Left lung (tissue), 4 donors: ENCODE measurements at regions not wholly inside any gene's neighbourhood (a gene's known extent, or its start where the extent isn't known, plus 50 kb on each side); places are given as distances from the start of the nearest gene placed in this dataset.
A peak's percentile ranks its signal among the peaks of the same experiment; 100 is the strongest.

ENCODE experiments used
- ATAC-seq: fragments of 200-7000 bp; cut with Tn5 transposase; one replicate; pipeline ENCODE4 v1.9.1; 2020; ENCODE audit warnings: moderate library complexity
- DNase-seq, 4 donors: peaks; one replicate each; pipeline ENCODE4 v3.0.0-alpha.2; 2013 to 2020
- H3K27ac ChIP-seq, 2 donors: fragments of 200-600 bp; sonication (generic) in 1 of 2; one replicate each; pipeline versions ENCODE4 v1.5.0 to v1.8.0; 2020 to 2021
- H3K27me3 ChIP-seq, 2 donors: fragments of 200-600 bp; sonication (generic) in 1 of 2; one replicate each; pipeline versions ENCODE4 v1.5.0 to v1.8.0; 2020 to 2021
- H3K36me3 ChIP-seq, 2 donors: fragments of 200-600 bp; sonication (generic) in 1 of 2; one replicate each; pipeline versions ENCODE4 v1.5.0 to v1.8.0; 2020 to 2021
- H3K4me1 ChIP-seq, 2 donors: fragments of 200-600 bp; one replicate each; pipeline ENCODE4 v1.8.0; 2021
- H3K4me3 ChIP-seq, 2 donors: fragments of 200-600 bp; sonication (generic) in 1 of 2; one replicate each; pipeline versions ENCODE4 v1.5.0 to v1.8.0; 2020 to 2021; ENCODE audit warnings: mild to moderate bottlenecking in 1 of 2
- H3K9me3 ChIP-seq, 2 donors: fragments of 200-600 bp; sonication (generic) in 1 of 2; one replicate each; pipeline versions ENCODE4 v1.5.0 to v1.8.0; 2020 to 2021
- intact Hi-C, 2 donors: fragments of 100-400 bp; cut with DNase I; formaldehyde crosslinking; loops; one replicate each; pipeline versions ENCODE4 v1.11.2 to v1.14.2; 2022
- TF ChIP-seq, protein P1 (sequence below), 2 donors: fragments of 200-600 bp; sonication (generic) in 1 of 2; IDR thresholded peaks; one replicate each; pipeline versions ENCODE4 v1.5.0 to v1.8.0; 2021; ENCODE audit warnings: antibody characterized with exemption in 2 of 2
- donor health status: DM: no; HTN: yes; CAD: no.
- donor health status: DM: no; HTN: no; CAD: no.

DNA sequence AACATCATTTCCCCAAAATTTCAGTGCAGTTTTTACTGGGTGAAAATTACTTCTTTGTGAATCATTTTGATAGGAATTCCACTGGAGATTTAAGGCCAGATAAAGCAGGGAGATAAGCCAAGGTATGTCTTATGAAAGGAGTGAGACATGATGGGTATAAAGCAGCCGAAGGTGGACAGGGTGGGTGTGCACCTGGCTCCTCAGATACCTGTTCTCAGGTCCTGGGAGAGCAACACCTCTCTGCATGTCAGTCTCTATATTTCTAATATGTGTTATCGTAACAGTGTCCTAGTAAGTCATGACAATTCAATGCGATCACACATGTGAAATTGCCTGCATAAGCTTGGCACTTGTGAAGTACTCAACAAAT lies 768.8 kb downstream of the RNF144A start:
- DNase-seq (no peak), ATAC-seq (no peak)
- H3K36me3 ChIP-seq, result no peaks in the 10 kb centered on the region
- H3K4me3 ChIP-seq, result no peak overlapping the region
- no peaks in the 10 kb centered on the region for H3K9me3 ChIP-seq
- no peaks in the 10 kb centered on the region for H3K4me1 ChIP-seq
- intact Hi-C loops, result no loop called here
- TF ChIP-seq, protein P1, sequence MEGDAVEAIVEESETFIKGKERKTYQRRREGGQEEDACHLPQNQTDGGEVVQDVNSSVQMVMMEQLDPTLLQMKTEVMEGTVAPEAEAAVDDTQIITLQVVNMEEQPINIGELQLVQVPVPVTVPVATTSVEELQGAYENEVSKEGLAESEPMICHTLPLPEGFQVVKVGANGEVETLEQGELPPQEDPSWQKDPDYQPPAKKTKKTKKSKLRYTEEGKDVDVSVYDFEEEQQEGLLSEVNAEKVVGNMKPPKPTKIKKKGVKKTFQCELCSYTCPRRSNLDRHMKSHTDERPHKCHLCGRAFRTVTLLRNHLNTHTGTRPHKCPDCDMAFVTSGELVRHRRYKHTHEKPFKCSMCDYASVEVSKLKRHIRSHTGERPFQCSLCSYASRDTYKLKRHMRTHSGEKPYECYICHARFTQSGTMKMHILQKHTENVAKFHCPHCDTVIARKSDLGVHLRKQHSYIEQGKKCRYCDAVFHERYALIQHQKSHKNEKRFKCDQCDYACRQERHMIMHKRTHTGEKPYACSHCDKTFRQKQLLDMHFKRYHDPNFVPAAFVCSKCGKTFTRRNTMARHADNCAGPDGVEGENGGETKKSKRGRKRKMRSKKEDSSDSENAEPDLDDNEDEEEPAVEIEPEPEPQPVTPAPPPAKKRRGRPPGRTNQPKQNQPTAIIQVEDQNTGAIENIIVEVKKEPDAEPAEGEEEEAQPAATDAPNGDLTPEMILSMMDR (IDR thresholded peaks at IDR 0.05), result no peak
- H3K27ac ChIP-seq, result no peak overlapping the region
- no peaks in the 10 kb centered on the region for H3K27me3 ChIP-seq

DNA sequence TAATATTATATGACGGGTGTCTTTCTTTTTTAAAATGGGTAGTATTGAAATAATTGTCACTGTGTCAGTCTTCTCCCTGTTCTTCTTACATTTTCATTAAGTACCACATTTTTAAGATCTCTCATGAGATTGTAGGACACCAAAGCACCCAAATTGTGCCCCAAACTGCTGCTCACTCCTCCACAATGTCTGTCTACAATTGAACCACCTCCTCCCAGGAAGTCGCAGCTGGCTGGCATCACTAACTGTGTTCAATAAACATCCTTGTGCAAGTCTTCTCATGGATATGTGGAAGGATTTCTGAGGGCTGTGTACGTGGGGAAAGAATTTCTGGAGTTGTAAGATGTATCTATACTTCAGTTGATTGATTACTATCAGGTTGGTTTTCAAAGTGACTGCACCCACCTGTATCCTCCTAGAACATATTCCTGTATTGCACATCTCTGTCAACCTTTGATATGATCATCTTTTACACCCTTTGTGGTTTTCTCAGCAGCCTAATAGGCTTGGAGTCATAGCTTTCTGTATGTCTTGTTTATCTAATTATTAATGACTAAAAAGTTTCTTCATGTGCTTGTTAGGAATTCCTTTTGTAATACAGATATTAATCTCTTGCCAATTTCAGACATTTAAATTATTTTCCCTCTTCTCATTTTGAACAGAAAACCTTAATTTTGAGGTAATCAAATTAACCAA lies 774.9 kb downstream of the RNF144A start:
- Histone ChIP-seq H3K36me3 (no peaks in the 10 kb centered on the region), H3K27ac (no peak overlapping the region), H3K4me1 (no peaks in the 10 kb centered on the region), H3K27me3 (no peaks in the 10 kb centered on the region), H3K9me3 (no peaks in the 10 kb centered on the region), H3K4me3 (no peak overlapping the region)
- intact Hi-C loops, result no loop called here
- DNase-seq (no peak), ATAC-seq (no peak)
- TF ChIP-seq, protein P1 (IDR thresholded peaks at IDR 0.05), result no peak

DNA sequence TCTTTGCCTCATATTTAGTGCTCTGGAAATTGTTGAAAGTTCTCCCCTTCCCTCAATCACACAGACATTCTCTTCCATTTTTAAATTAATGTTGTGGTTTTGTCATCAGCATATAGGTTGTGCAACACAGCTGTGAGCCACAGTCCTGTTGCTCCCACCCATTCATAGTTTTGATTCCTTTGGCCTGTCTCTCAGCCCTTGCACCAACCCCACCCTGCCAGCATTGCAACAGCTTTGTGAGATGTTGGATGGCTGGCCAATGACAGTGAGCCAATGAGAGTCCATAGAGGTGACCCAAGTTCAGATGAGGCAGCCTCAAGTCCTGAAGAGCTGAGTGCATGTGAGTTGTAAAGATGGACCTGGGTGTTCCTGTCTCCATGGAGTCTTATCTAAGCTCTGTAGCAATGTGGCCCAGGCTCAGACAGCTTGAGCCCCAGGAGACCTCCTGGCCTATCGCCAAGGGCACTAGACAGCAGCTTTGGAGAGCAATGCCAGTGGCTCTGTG lies 775.5 kb downstream of the RNF144A start:
- no peaks in the 10 kb centered on the region for H3K4me1 ChIP-seq
- intact Hi-C loops, result no loop called here
- H3K4me3 ChIP-seq, result no peak overlapping the region
- H3K36me3 ChIP-seq, result no peaks in the 10 kb centered on the region
- DNase-seq (no peak), ATAC-seq (peak; percentile 47)
- TF ChIP-seq, protein P1 (IDR thresholded peaks at IDR 0.05), result no peak
- no peaks in the 10 kb centered on the region for H3K27me3 ChIP-seq
- no peak overlapping the region for H3K27ac ChIP-seq
- no peaks in the 10 kb centered on the region for H3K9me3 ChIP-seq

DNA sequence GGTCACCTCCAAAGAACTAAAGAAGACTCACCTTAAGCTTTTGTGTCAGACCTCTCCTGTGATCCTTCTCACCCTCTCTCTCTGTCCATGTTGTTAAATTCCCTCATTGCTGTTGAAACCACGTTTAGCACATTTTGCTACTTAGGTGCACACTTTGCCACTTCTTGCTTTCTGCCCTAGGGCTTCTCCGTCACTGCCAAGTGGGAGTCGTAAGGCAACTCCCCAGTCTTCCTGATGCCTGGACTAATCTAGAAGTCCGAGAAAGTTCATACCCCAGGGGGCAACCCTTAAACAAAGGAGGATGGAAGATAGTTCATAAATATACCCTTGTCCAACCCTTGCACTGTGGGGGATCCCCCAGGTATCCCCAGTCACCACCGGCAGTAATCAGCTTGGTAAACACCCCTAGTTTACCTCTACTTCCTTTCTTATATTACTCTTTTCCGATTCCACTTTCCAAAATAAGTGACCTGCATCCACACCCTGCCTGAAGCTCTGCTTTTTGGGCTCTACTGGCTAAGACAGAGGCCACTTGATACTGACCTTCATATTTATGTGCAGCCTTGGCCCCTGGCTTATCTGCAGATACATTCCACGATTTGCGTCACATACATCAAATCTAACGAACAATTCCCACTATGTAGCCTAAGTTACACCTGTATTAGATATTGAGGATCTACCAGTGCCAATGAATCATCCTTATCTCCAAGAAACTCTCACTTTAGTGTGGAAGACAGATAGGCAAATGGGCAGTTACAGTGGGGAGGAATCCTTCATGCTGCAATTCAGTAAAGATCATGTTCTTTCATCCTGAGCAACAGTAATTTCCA lies 776.2 kb downstream of the RNF144A start:
- no peaks in the 10 kb centered on the region for H3K27me3 ChIP-seq
- ATAC-seq (no peak), DNase-seq (no peak)
- no peaks in the 10 kb centered on the region for H3K4me1 ChIP-seq
- TF ChIP-seq, protein P1 (IDR thresholded peaks at IDR 0.05), result no peak
- intact Hi-C loops, result no loop called here
- H3K27ac ChIP-seq, result no peak overlapping the region
- no peak overlapping the region for H3K4me3 ChIP-seq
- H3K9me3 ChIP-seq, result no peaks in the 10 kb centered on the region
- H3K36me3 ChIP-seq, result no peaks in the 10 kb centered on the region
